ENCODE measurements at regions not wholly inside any gene's neighbourhood (a gene's known extent, or its start where the extent isn't known, plus 50 kb on each side); places are given as distances from the start of the nearest gene placed in this dataset.
"Not testable (repeated sequence)": the region's sequence is repeated elsewhere in the genome, so short reads cannot be mapped to it uniquely, and the experiment has no call there.

DNA sequence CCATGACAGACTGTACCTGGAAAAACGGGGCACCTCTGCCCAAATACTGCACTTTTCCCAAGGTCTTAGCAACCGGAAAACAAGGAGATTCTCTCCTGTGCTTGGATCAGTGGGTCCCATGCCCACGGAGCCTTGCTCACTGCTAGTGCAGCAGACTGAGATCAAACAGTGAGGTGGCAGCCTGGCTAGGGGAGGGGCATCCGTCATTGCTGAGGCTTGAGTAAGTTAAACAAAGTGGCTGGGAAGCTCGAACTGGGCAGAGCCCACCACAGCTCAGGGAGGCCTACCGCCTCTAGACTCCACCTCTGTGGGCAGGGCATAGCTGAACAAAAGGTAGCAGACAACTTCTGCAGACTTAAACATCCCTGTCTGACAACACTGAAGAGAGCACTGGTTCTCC lies 148.8 kb downstream of the PCDH20 start:
- H3K4me1 ChIP-seq (replicated peaks in 1 of 4; ENCODE audit: control insufficient read depth in 3 of 4, insufficient read depth in 4 of 4, low read length in 3 of 4); H3K18ac ChIP-seq (ENCODE audit: extremely low read depth, low read length); H4K20me1 ChIP-seq (replicated peaks in 1 of 2; ENCODE audit: control insufficient read depth in 1 of 2, insufficient read depth in 2 of 2, low read length in 2 of 2); H4K8ac ChIP-seq (ENCODE audit: extremely low read depth, insufficient read depth, low read length); DNase-seq (ENCODE audit: low read depth in 1 of 2, low spot score in 2 of 2); H3K4me2 ChIP-seq (ENCODE audit: insufficient read depth in 1 of 2, low read depth in 2 of 2, low read length in 2 of 2); H3K23me2 ChIP-seq (ENCODE audit: low read depth, low read length); H3K27me3 ChIP-seq (replicated peaks in 1 of 4; ENCODE audit: control insufficient read depth in 3 of 4, extremely low read depth in 1 of 4, insufficient read depth in 3 of 4, low read length in 3 of 4); H3K56ac ChIP-seq (replicated peaks; ENCODE audit: insufficient read length, low read depth, low read length); H3K9ac ChIP-seq (replicated peaks in 1 of 4; ENCODE audit: extremely low read depth in 1 of 4, low read depth in 3 of 4, low read length in 3 of 4); H2BK12ac ChIP-seq (ENCODE audit: low read depth, low read length); H3K27ac ChIP-seq (ENCODE audit: low read depth, low read length); H3K79me2 ChIP-seq (ENCODE audit: control insufficient read depth in 1 of 2, insufficient read depth in 2 of 2, low read length in 2 of 2); H3K14ac ChIP-seq (ENCODE audit: insufficient read length); H4K91ac ChIP-seq (replicated peaks; ENCODE audit: insufficient read length, low read length); H3K4me3 ChIP-seq (ENCODE audit: extremely low read depth in 1 of 4, insufficient read depth in 2 of 4, low read depth in 3 of 4, low read length in 4 of 4); H3K79me1 ChIP-seq (ENCODE audit: low read depth, low read length); H3K23ac ChIP-seq (ENCODE audit: insufficient read length); H2AK5ac ChIP-seq (ENCODE audit: low read depth, low read length); H3K9me3 ChIP-seq (ENCODE audit: insufficient read depth in 2 of 2, low read depth in 1 of 2, low read length in 1 of 2); H3K36me3 ChIP-seq (ENCODE audit: control insufficient read depth in 2 of 4, insufficient read depth in 4 of 4, low read length in 3 of 4); POLR2A ChIA-PET (ENCODE audit: partially characterized antibody); H2BK20ac ChIP-seq (ENCODE audit: low read length); H3K4ac ChIP-seq (replicated peaks; ENCODE audit: insufficient read length, low read depth, low read length); H2BK5ac ChIP-seq (ENCODE audit: low read depth, low read length); H2BK15ac ChIP-seq (ENCODE audit: low read length); H2BK120ac ChIP-seq (replicated peaks; ENCODE audit: low read depth, low read length); FAIRE-seq; H2AFZ ChIP-seq (ENCODE audit: low read length); H4K5ac ChIP-seq (ENCODE audit: insufficient read length, low read depth, low read length): not testable (repeated sequence)
- WGBS, 2 experiments (ENCODE audit: extremely low coverage in 1 of 2, insufficient coverage in 1 of 2, insufficient read length in 1 of 2, insufficient replicate concordance in 2 of 2, low coverage in 1 of 2, low lambda C conversion rate in 2 of 2, missing lambda C conversion rate in 1 of 2), result 83% methylated on average over 6 of the region's 6 CpGs; no CpG with 5 or more reads in 1 of the 2 experiments
- CTCF ChIA-PET (ENCODE audit: partially characterized antibody), result interaction anchor here (0.8 to 2.6 kb wide), 2 partner anchors 11 to 141 kb away, joined by 6 to 9 read pairs; no protein-coding TSS in a partner anchor
